Endothelial cell of umbilical vein (primary cell): ENCODE measurements at regions not wholly inside any gene's neighbourhood (a gene's known extent, or its start where the extent isn't known, plus 50 kb on each side); places are given as distances from the start of the nearest gene placed in this dataset.

Experiments used
- BruUV-seq: library from RNA; stranded (reverse); fragments of 400-500 nt; replicated peaks from 2 replicates; lab custom pipeline; 2021; lab: Mats Ljungman, UMichigan
- CTCF ChIA-PET: fragments of 300-600, 350-600 bp; sonication (Branson Sonifier 250); formaldehyde crosslinking; loops from one replicate; lab custom pipeline; 2021; ENCODE audit warnings: antibody characterized with exemption, inconsistent platforms; lab: Charles Lee
- POLR2A ChIA-PET: fragments of 300-600, 350-600 bp; sonication (Branson Sonifier 250); formaldehyde crosslinking; loops from one replicate; lab custom pipeline; 2021; ENCODE audit warnings: antibody characterized with exemption, inconsistent platforms; lab: Charles Lee
- DNase-seq: peaks from one replicate; pipeline ENCODE4 v3.0.0-alpha.2; 2011; ENCODE audit warnings: low read depth, low spot score
- FAIRE-seq: peaks from 2 replicates; lab custom pipeline; 2011; peaks lifted over from hg19 to GRCh38; lab: Jason Lieb, UNC
- H2AFZ ChIP-seq: 2 replicates; pipeline ENCODE4 v1.6.0; 2012; ENCODE audit warnings: low read depth, low read length, control low read depth, inconsistent platforms
- H3K27ac ChIP-seq: 2 replicates; pipeline ENCODE4 v1.5.1; 2011; ENCODE audit warnings: low read depth, mild to moderate bottlenecking, control low read depth, low read length, moderate library complexity; ENCODE audit not compliant: insufficient read depth
- H3K27me3 ChIP-seq, 2 experiments: 2 replicates each; pipeline versions ENCODE4 v1.6.0 to v1.6.1; 2011; ENCODE audit warnings: low read length in 2 of 2, mixed read lengths in 1 of 2; ENCODE audit not compliant: control insufficient read depth in 2 of 2, insufficient read depth in 2 of 2
- H3K36me3 ChIP-seq, 2 experiments: 2 replicates in 1 of 2; 3 replicates in 1 of 2; pipeline ENCODE4 v1.5.1; 2011; ENCODE audit warnings: low read length in 2 of 2, mild to moderate bottlenecking in 1 of 2, moderate library complexity in 1 of 2; ENCODE audit not compliant: control insufficient read depth in 2 of 2, insufficient read depth in 2 of 2; ENCODE audit errors: extremely low read depth in 1 of 2
- H3K4me1 ChIP-seq: 3 replicates; pipeline ENCODE4 v1.5.1; 2011; ENCODE audit warnings: mild to moderate bottlenecking, low read length; ENCODE audit not compliant: control insufficient read depth, insufficient read depth; ENCODE audit errors: extremely low read depth
- H3K4me2 ChIP-seq: 2 replicates; pipeline ENCODE4 v1.6.1; 2011; ENCODE audit warnings: low read length, control low read depth, mixed read lengths; ENCODE audit not compliant: insufficient read depth
- H3K4me3 ChIP-seq, 3 experiments: fragments of 200-600 bp in 1 of 3; sonication (generic), shearing (Covaris generic) in 1 of 3; replicated peaks in 1 of 3; 2 replicates each; pipeline ENCODE4 v1.5.1; 2011 to 2016; ENCODE audit warnings: control low read depth in 3 of 3, low read length in 3 of 3, mild to moderate bottlenecking in 2 of 3, inconsistent platforms in 1 of 3, low read depth in 1 of 3, moderate library complexity in 1 of 3; ENCODE audit not compliant: insufficient read depth in 1 of 3
- H3K79me2 ChIP-seq: 2 replicates; pipeline ENCODE4 v1.6.0; 2012; ENCODE audit warnings: low read length, inconsistent platforms; ENCODE audit not compliant: control insufficient read depth, insufficient read depth
- H3K9ac ChIP-seq: replicated peaks from 2 replicates; pipeline ENCODE3; 2011; ENCODE audit warnings: low read length, control low read depth; ENCODE audit not compliant: insufficient read depth; ENCODE audit errors: extremely low read depth
- H3K9me1 ChIP-seq: replicated peaks from 3 replicates; pipeline ENCODE4 v1.6.0; 2011; ENCODE audit warnings: mild to moderate bottlenecking, low read length; ENCODE audit not compliant: control insufficient read depth, insufficient read depth; ENCODE audit errors: extremely low read depth
- H3K9me3 ChIP-seq: replicated peaks from 2 replicates; pipeline ENCODE4 v1.5.1; 2012; ENCODE audit warnings: low read length, inconsistent platforms; ENCODE audit not compliant: control insufficient read depth, insufficient read depth
- H4K20me1 ChIP-seq: replicated peaks from 2 replicates; pipeline ENCODE3; 2011; ENCODE audit warnings: mild to moderate bottlenecking, low read length; ENCODE audit not compliant: control insufficient read depth, insufficient read depth; ENCODE audit errors: extremely low read depth
- CTCF ChIP-seq, 2 donors: IDR thresholded peaks; 1 replicate in 1 of 2; 2 replicates in 1 of 2; pipeline ENCODE4 v1.5.1; 2011; ENCODE audit warnings: low read length in 2 of 2, mild to moderate bottlenecking in 2 of 2, moderate library complexity in 2 of 2, control low read depth in 1 of 2, inconsistent platforms in 1 of 2, low read depth in 1 of 2; ENCODE audit not compliant: insufficient read depth in 1 of 2; ENCODE audit errors: extremely low read depth in 1 of 2
- EZH2 ChIP-seq: IDR thresholded peaks from 2 replicates; pipeline ENCODE4 v1.6.1; 2012; ENCODE audit warnings: borderline replicate concordance, low read depth, mild to moderate bottlenecking, moderate library complexity, low read length, inconsistent platforms; ENCODE audit not compliant: severe bottlenecking
- FOS ChIP-seq: IDR thresholded peaks from 2 replicates; pipeline ENCODE4 v1.6.1; 2011; ENCODE audit warnings: mild to moderate bottlenecking, low read length, moderate library complexity, borderline replicate concordance; ENCODE audit not compliant: insufficient read depth
- GATA2 ChIP-seq: IDR thresholded peaks from 2 replicates; pipeline ENCODE4 v1.7.0; 2011; ENCODE audit warnings: low read depth, mild to moderate bottlenecking, moderate library complexity, mixed read lengths, low read length; ENCODE audit not compliant: insufficient read length, insufficient read depth
- JUN ChIP-seq: IDR thresholded peaks from 2 replicates; pipeline ENCODE4 v1.6.1; 2011; ENCODE audit warnings: borderline replicate concordance, low read depth; ENCODE audit not compliant: insufficient read length, insufficient read depth
- MAX ChIP-seq: IDR thresholded peaks from 2 replicates; pipeline ENCODE4 v1.6.1; 2011; ENCODE audit not compliant: insufficient read depth, insufficient read length
- MYC ChIP-seq: IDR thresholded peaks from one replicate; pipeline ENCODE4 v1.6.1; 2011; ENCODE audit warnings: mild to moderate bottlenecking, low read depth, low read length
- POLR2A ChIP-seq: IDR thresholded peaks from 2 replicates; pipeline ENCODE4 v1.6.1; 2012; ENCODE audit warnings: low read depth, mild to moderate bottlenecking, control low read depth, low read length
- POLR2AphosphoS5 ChIP-seq: IDR thresholded peaks from 2 replicates; pipeline ENCODE4 v1.6.1; 2012; ENCODE audit warnings: low read depth, mild to moderate bottlenecking, control low read depth, low read length, moderate library complexity; ENCODE audit not compliant: insufficient read depth
- dilution Hi-C: fragments of 300-500 bp; cut with MboI; formaldehyde crosslinking; loops from one replicate; pipeline ENCODE4 v1.15.0; 2019; ENCODE audit warnings: low sequenced_read_pairs; ENCODE audit not compliant: extremely low pct_ligation_motif_present
- intact Hi-C: fragments of 100-400 bp; cut with micrococcal nuclease; formaldehyde crosslinking; loops from one replicate; pipeline ENCODE4 v1.10.0; 2022

GRCh38 chr1:55314740-55315139 lies 99.6 kb upstream of the USP24 start:
- FAIRE-seq (no peak), DNase-seq (no peak)
- Histone ChIP-seq H3K27me3 (no peaks in the 10 kb centered on the region), H4K20me1 (no peaks in the 10 kb centered on the region), H3K79me2 (no peaks in the 10 kb centered on the region), H2AFZ (no peak overlapping the region), H3K27ac (no peak overlapping the region), H3K4me3 (no peak overlapping the region), H3K4me2 (no peak overlapping the region), H3K36me3 (no peaks in the 10 kb centered on the region), H3K9ac (no peak overlapping the region), H3K9me1 (no peaks in the 10 kb centered on the region), H3K4me1 (peaks cover 60% of the 10 kb centered on the region), H3K9me3 (no peaks in the 10 kb centered on the region)
- ChIA-PET CTCF (no interaction called here), POLR2A (no interaction called here)
- TF ChIP-seq GATA2, result no peak
- no peak for TF ChIP-seq CTCF (IDR thresholded peaks at IDR 0.05; ENCODE audit: extremely low read depth in 1 of 2, insufficient read depth in 1 of 2, low read depth in 1 of 2, low read length in 2 of 2)
- TF ChIP-seq JUN, result no peak
- no peak for TF ChIP-seq FOS
- no peak for TF ChIP-seq MYC
- no peak for TF ChIP-seq MAX
- TF ChIP-seq POLR2AphosphoS5, result no peak
- no peak for TF ChIP-seq EZH2
- no peak for TF ChIP-seq POLR2A
- intact Hi-C loops (loop anchor here (5.0 kb wide), 1 partner anchor 758 kb away; no protein-coding TSS in a partner anchor), dilution Hi-C loops (no loop called here)
- BruUV-seq, result no TSS peak
